OCI-LY7 (cell line): ENCODE measurements at regions not wholly inside any gene's neighbourhood (a gene's known extent, or its start where the extent isn't known, plus 50 kb on each side); places are given as distances from the start of the nearest gene placed in this dataset.

Experiments used
- BruUV-seq: library from RNA; stranded (reverse); fragments of 400-500 nt; replicated peaks from 2 replicates; lab custom pipeline; 2021; lab: Mats Ljungman, UMichigan
- CTCF ChIA-PET: fragments of 300-600 bp; sonication (Branson Sonifier 250); formaldehyde crosslinking; loops from one replicate; lab custom pipeline; 2022; ENCODE audit warnings: antibody characterized with exemption; ENCODE audit not compliant: unreplicated experiment; lab: Charles Lee
- POLR2A ChIA-PET: fragments of 300-600 bp; sonication (Branson Sonifier 250); formaldehyde crosslinking; loops from one replicate; lab custom pipeline; 2022; ENCODE audit warnings: antibody characterized with exemption; lab: Charles Lee
- DNase-seq: peaks from one replicate; pipeline ENCODE4 v3.0.0-alpha.2; 2015; ENCODE audit warnings: low spot score
- H2AFZ ChIP-seq: fragments of 200-600 bp; sonication (generic), shearing (Covaris generic); 2 replicates; pipeline ENCODE4 v1.6.1; 2014; ENCODE audit warnings: mild to moderate bottlenecking, antibody characterized with exemption, low read length, moderate library complexity
- H3K27ac ChIP-seq: fragments of 200-600 bp; sonication (generic); 2 replicates; pipeline ENCODE4 v1.5.1; 2014; ENCODE audit warnings: mixed run types, low read depth, mild to moderate bottlenecking, moderate library complexity, low read length, inconsistent platforms; ENCODE audit not compliant: poor library complexity, severe bottlenecking
- H3K36me3 ChIP-seq: fragments of 200-600 bp; sonication (generic); 2 replicates; pipeline ENCODE4 v1.6.1; 2014; ENCODE audit warnings: mild to moderate bottlenecking, antibody characterized with exemption, low read length, moderate library complexity, mixed read lengths; ENCODE audit not compliant: insufficient read depth
- H3K4me1 ChIP-seq: fragments of 200-600 bp; sonication (generic); 2 replicates; pipeline ENCODE4 v1.5.1; 2014; ENCODE audit warnings: mild to moderate bottlenecking, low read length; ENCODE audit not compliant: insufficient read depth, poor library complexity, severe bottlenecking
- H3K4me2 ChIP-seq: fragments of 200-600 bp; sonication (generic); 2 replicates; pipeline ENCODE4 v1.6.1; 2014; ENCODE audit warnings: mild to moderate bottlenecking, low read length
- H3K4me3 ChIP-seq: fragments of 200-600 bp; sonication (generic); 2 replicates; pipeline ENCODE4 v1.5.1; 2014; ENCODE audit warnings: mild to moderate bottlenecking, low read depth, low read length; ENCODE audit not compliant: poor library complexity, severe bottlenecking
- H3K79me2 ChIP-seq: fragments of 200-600 bp; sonication (generic); 2 replicates; pipeline ENCODE4 v1.6.1; 2016; ENCODE audit warnings: low read depth, mild to moderate bottlenecking, low read length, moderate library complexity, mixed read lengths; ENCODE audit not compliant: insufficient read depth
- H3K9me2 ChIP-seq: fragments of 200-600 bp; sonication (generic); 2 replicates; pipeline ENCODE4 v1.6.1; 2016; ENCODE audit warnings: mild to moderate bottlenecking, low read length, mixed read lengths; ENCODE audit not compliant: insufficient read depth
- H3K9me3 ChIP-seq: fragments of 200-600 bp; sonication (generic); 2 replicates; pipeline ENCODE4 v1.6.1; 2014; ENCODE audit warnings: mild to moderate bottlenecking, mixed run types, low read length, mixed read lengths
- H4K20me1 ChIP-seq: fragments of 200-600 bp; sonication (generic); 2 replicates; pipeline ENCODE4 v1.6.1; 2014; ENCODE audit warnings: mild to moderate bottlenecking, antibody characterized with exemption, low read length, moderate library complexity, mixed read lengths; ENCODE audit not compliant: insufficient read depth
- EZH2phosphoT487 ChIP-seq: fragments of 200-600 bp; sonication (generic); IDR thresholded peaks from 2 replicates; pipeline ENCODE4 v1.6.1; 2018; ENCODE audit warnings: low read depth, borderline replicate concordance, mild to moderate bottlenecking, mixed run types, antibody characterized with exemption, low read length, moderate library complexity, mixed read lengths
- intact Hi-C: fragments of 100-400 bp; cut with micrococcal nuclease; formaldehyde crosslinking; loops from one replicate; pipeline ENCODE4 v1.10.0; 2022; ENCODE audit not compliant: unreplicated experiment
- TF ChIP-seq, protein P1 (sequence below): fragments of 200-600 bp; sonication (generic); conservative IDR thresholded peaks from 2 replicates; pipeline ENCODE4 v1.5.1; 2014; ENCODE audit warnings: mild to moderate bottlenecking, antibody characterized with exemption, low read length, moderate library complexity, mixed read lengths

DNA sequence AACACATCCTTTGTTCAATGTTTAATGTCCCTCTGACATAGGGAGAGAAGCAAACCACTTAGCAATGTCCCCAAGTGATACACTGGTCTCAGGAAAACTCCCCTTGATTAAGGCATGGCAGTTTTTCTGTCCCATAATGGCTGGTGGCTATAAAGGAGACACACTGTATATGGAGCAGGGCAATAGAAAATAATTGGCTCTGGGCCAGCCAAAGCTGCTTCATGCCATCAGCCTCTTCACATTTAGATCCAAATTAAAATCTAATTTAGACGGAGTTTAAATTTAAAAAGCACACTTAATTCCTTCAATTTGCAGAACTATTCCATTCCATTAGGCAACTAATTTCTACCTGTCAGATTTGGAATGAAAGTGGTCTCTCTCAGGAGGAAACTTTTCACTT lies 638.1 kb downstream of the DSC3 start:
- Histone ChIP-seq H4K20me1 (no peaks in the 10 kb centered on the region), H3K4me2 (no peak overlapping the region), H2AFZ (no peak overlapping the region), H3K4me3 (no peak overlapping the region), H3K36me3 (no peaks in the 10 kb centered on the region), H3K9me2 (no peaks in the 10 kb centered on the region), H3K27ac (no peak overlapping the region), H3K4me1 (no peaks in the 10 kb centered on the region), H3K79me2 (no peaks in the 10 kb centered on the region), H3K9me3 (no peaks in the 10 kb centered on the region)
- ChIA-PET POLR2A (no interaction called here), CTCF (no interaction called here)
- intact Hi-C loops, result no loop called here
- no peak for TF ChIP-seq EZH2phosphoT487
- TF ChIP-seq, protein P1, sequence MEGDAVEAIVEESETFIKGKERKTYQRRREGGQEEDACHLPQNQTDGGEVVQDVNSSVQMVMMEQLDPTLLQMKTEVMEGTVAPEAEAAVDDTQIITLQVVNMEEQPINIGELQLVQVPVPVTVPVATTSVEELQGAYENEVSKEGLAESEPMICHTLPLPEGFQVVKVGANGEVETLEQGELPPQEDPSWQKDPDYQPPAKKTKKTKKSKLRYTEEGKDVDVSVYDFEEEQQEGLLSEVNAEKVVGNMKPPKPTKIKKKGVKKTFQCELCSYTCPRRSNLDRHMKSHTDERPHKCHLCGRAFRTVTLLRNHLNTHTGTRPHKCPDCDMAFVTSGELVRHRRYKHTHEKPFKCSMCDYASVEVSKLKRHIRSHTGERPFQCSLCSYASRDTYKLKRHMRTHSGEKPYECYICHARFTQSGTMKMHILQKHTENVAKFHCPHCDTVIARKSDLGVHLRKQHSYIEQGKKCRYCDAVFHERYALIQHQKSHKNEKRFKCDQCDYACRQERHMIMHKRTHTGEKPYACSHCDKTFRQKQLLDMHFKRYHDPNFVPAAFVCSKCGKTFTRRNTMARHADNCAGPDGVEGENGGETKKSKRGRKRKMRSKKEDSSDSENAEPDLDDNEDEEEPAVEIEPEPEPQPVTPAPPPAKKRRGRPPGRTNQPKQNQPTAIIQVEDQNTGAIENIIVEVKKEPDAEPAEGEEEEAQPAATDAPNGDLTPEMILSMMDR, result no peak
- no peak for DNase-seq
- no TSS peak for BruUV-seq

DNA sequence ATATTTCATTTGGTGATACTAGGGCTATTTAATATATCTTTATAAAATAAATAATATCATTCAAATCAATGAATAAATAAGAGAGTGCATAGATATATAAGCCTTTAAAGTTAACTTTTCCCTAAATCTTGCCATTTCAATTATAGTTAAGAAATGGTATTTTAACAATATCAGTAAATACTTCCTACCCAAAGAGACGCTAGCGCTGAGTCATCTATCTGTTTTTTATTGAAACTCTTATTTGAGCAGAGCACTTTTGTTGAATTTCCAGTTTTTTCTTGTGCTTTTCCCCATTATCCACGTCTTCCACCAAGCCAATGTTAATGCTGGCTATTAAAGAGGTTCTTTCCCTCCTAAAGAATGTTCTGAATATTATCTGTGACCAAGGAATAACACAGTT lies 639.3 kb downstream of the DSC3 start:
- H3K4me3 ChIP-seq, result no peak overlapping the region
- H3K4me2 ChIP-seq, result no peak overlapping the region
- H2AFZ ChIP-seq, result no peak overlapping the region
- H3K79me2 ChIP-seq, result no peaks in the 10 kb centered on the region
- no peaks in the 10 kb centered on the region for H4K20me1 ChIP-seq
- no peaks in the 10 kb centered on the region for H3K36me3 ChIP-seq
- TF ChIP-seq, protein P1, result no peak
- no peak for TF ChIP-seq EZH2phosphoT487
- no peak for DNase-seq
- H3K27ac ChIP-seq, result no peak overlapping the region
- ChIA-PET CTCF (no interaction called here), POLR2A (no interaction called here)
- H3K4me1 ChIP-seq, result no peaks in the 10 kb centered on the region
- H3K9me3 ChIP-seq, result no peaks in the 10 kb centered on the region
- intact Hi-C loops, result no loop called here
- BruUV-seq, result no TSS peak
- H3K9me2 ChIP-seq, result no peaks in the 10 kb centered on the region

DNA sequence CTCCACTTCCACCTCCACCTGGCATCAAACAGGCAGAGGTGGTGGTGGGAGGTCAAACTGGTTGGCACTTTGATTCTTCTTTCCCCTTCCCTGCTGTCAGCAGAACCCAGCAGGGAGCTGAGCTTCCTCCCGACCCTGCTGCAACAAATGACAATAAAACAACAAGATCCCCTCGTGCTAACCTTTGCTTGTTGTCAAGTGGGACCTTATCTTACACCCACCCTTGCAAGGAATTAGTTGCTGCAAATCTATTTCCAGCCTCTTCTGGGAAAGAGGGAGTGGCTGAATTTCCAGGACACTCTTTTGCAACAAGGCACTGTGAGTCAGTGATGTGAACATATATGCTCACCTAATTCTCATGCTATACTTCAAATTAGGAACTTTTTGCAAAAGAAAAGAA lies 655.1 kb downstream of the DSC3 start:
- H4K20me1 ChIP-seq, result no peaks in the 10 kb centered on the region
- no peak for DNase-seq
- H3K9me2 ChIP-seq, result no peaks in the 10 kb centered on the region
- no peak overlapping the region for H2AFZ ChIP-seq
- no peaks in the 10 kb centered on the region for H3K79me2 ChIP-seq
- no peak overlapping the region for H3K4me2 ChIP-seq
- no TSS peak for BruUV-seq
- H3K27ac ChIP-seq, result no peak overlapping the region
- intact Hi-C loops, result no loop called here
- H3K4me3 ChIP-seq, result no peak overlapping the region
- H3K36me3 ChIP-seq, result no peaks in the 10 kb centered on the region
- TF ChIP-seq EZH2phosphoT487, result no peak
- TF ChIP-seq, protein P1, result no peak
- ChIA-PET POLR2A (no interaction called here), CTCF (no interaction called here)
- no peaks in the 10 kb centered on the region for H3K9me3 ChIP-seq
- no peaks in the 10 kb centered on the region for H3K4me1 ChIP-seq
